ENCODE measurements at regions not wholly inside any gene's neighbourhood (a gene's known extent, or its start where the extent isn't known, plus 50 kb on each side); places are given as distances from the start of the nearest gene placed in this dataset.

DNA sequence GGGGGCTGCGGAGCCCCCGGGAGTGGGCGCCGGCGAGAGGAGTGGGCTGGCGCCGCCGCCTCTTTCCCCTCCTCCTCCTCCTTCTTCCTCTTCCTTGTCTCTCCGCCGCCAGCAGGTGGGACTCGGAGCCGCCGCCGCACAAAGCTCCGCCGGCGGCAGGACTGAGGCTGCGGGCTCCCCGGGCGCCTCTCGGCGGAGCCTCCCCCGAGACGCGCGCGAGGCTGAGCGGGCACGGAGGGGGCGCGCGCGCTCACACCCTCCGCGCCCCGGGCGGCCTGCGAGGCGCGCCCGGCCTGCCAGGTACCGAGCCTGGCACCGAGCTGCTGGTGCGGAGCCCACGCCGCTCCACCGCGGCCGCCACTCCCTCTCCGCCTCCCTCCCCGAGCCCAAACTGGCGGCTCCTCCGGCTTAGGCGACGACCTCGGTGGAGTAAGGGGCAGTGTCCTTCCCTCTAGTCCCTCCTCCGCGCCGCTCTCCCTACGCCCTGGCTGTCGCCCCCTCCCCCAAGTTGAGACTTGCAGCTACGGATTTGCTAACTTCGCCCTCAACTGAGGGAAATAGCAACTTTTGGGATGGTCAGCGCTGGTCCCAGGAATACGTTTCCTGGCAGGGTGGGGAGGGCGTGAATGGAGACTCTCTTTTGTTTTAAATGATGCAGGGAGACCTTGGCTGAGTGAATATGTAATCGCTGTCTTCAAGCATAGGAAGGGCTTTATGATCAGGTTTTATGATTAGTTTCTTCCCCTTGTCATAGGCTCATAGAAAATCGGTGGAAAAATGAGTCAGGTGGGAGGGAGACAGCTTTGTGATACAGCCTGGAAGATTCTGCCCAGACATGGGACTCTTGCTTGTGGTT, 199.5 kb upstream of the CAND1 start (continued):
- TF ChIP-seq, protein P1, sequence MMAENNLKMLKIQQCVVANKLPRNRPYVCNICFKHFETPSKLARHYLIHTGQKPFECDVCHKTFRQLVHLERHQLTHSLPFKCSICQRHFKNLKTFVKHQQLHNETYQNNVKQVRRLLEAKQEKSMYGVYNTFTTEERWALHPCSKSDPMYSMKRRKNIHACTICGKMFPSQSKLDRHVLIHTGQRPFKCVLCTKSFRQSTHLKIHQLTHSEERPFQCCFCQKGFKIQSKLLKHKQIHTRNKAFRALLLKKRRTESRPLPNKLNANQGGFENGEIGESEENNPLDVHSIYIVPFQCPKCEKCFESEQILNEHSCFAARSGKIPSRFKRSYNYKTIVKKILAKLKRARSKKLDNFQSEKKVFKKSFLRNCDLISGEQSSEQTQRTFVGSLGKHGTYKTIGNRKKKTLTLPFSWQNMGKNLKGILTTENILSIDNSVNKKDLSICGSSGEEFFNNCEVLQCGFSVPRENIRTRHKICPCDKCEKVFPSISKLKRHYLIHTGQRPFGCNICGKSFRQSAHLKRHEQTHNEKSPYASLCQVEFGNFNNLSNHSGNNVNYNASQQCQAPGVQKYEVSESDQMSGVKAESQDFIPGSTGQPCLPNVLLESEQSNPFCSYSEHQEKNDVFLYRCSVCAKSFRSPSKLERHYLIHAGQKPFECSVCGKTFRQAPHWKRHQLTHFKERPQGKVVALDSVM (CRISPR knock-in tag; IDR thresholded peaks at IDR 0.05): peak; percentile 74
- TF ChIP-seq ZNF790 (CRISPR knock-in tag; IDR thresholded peaks at IDR 0.05; ENCODE audit: borderline replicate concordance) (no peak), ZNF891 (CRISPR knock-in tag; IDR thresholded peaks at IDR 0.05) (no peak), ZNF773 (CRISPR knock-in tag; IDR thresholded peaks at IDR 0.05; ENCODE audit: borderline replicate concordance) (no peak), PCBP1 (IDR thresholded peaks at IDR 0.05; ENCODE audit: borderline replicate concordance, low read depth, low read length) (no peak)
- TF ChIP-seq, protein P2, sequence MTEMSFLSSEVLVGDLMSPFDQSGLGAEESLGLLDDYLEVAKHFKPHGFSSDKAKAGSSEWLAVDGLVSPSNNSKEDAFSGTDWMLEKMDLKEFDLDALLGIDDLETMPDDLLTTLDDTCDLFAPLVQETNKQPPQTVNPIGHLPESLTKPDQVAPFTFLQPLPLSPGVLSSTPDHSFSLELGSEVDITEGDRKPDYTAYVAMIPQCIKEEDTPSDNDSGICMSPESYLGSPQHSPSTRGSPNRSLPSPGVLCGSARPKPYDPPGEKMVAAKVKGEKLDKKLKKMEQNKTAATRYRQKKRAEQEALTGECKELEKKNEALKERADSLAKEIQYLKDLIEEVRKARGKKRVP (CRISPR knock-in tag; IDR thresholded peaks at IDR 0.05): no peak

DNA sequence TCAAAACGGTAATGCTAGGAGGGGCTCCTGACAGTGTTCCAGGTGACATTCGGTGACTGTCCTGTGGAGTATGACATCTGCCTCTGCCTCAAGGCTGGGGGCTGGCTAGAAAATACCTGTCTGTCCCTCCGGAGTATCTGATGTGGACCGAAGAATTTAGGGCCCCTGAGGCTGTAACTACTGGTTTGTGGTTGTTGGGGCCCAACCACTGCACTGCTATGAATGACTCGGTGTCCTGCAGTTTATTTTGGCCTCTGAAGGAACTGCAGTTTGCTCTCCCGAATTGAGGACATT, 198.9 kb upstream of the CAND1 start:
- intact Hi-C loops (cut with micrococcal nuclease; ENCODE audit: unreplicated experiment) (no loop called here), in situ Hi-C loops (cut with HindIII; ENCODE audit: extremely low pct_ligation_motif_present, low pct_unique_long_range_greater_than_20kb) (no loop called here)
- no peak overlapping the region for H3K27ac ChIP-seq (ENCODE audit: extremely low read length, insufficient read depth, low read length)
- H3K4me2 ChIP-seq (ENCODE audit: low read depth, low read length): no peak overlapping the region; the same call in 1 of the 2 replicates
- WGBS (ENCODE audit: low lambda C conversion rate): 50% methylated on average over 2 of the region's 6 CpGs
- H3K36me3 ChIP-seq (replicated peaks in 1 of 2; ENCODE audit: control insufficient read depth in 1 of 2, insufficient read depth in 2 of 2, low read length in 2 of 2): no peaks in the 10 kb centered on the region
- no TSS peak for BruUV-seq (replicated peaks)
- H3K9ac ChIP-seq (ENCODE audit: insufficient read depth, low read depth, low read length): no peak overlapping the region
- no peak for ATAC-seq
- no peak for FAIRE-seq
- peaks cover 4 to 35% of the 10 kb centered on the region in 2 experiments; a peak in 4 of 5 replicates for H3K27me3 ChIP-seq (ENCODE audit: control insufficient read depth in 1 of 2, insufficient read depth in 2 of 2, low read length in 2 of 2)
- CTCF ChIA-PET (ENCODE audit: low intra/inter-chr PET ratio, low total read pairs): no interaction called here
- no peak overlapping the region for H2AFZ ChIP-seq (ENCODE audit: low read length)
- no peaks in the 10 kb centered on the region for H3K9me3 ChIP-seq (ENCODE audit: low read length)
- peaks cover 6% of the 10 kb centered on the region; the same call in 1 of the 2 replicates for H3K4me1 ChIP-seq (ENCODE audit: insufficient read depth, low read length)
- no peaks in the 10 kb centered on the region for H4K20me1 ChIP-seq (ENCODE audit: insufficient read depth, low read length)
- H3K4me3 ChIP-seq (replicated peaks in 1 of 3; ENCODE audit: insufficient read depth in 1 of 3, low read depth in 2 of 3, low read length in 3 of 3): no peak overlapping the region
- no peaks in the 10 kb centered on the region for H3K79me2 ChIP-seq (ENCODE audit: insufficient read depth, low read length)
- POLR2A ChIA-PET: no interaction called here
- DNase-seq (ENCODE audit: low spot score): no peak
- TF ChIP-seq ZC3H4 (CRISPR knock-in tag; IDR thresholded peaks at IDR 0.05; ENCODE audit: borderline replicate concordance) (no peak), IRF2 (CRISPR knock-in tag; IDR thresholded peaks at IDR 0.05) (no peak), SSRP1 (CRISPR knock-in tag; IDR thresholded peaks at IDR 0.05) (no peak), ZBTB1 (CRISPR knock-in tag; IDR thresholded peaks at IDR 0.05; ENCODE audit: borderline replicate concordance) (no peak), POLR2AphosphoS2 (IDR thresholded peaks at IDR 0.05; ENCODE audit: low read depth, low read length) (no peak), HOXA5 (CRISPR knock-in tag; IDR thresholded peaks at IDR 0.05) (no peak)
- TF ChIP-seq, protein P3, sequence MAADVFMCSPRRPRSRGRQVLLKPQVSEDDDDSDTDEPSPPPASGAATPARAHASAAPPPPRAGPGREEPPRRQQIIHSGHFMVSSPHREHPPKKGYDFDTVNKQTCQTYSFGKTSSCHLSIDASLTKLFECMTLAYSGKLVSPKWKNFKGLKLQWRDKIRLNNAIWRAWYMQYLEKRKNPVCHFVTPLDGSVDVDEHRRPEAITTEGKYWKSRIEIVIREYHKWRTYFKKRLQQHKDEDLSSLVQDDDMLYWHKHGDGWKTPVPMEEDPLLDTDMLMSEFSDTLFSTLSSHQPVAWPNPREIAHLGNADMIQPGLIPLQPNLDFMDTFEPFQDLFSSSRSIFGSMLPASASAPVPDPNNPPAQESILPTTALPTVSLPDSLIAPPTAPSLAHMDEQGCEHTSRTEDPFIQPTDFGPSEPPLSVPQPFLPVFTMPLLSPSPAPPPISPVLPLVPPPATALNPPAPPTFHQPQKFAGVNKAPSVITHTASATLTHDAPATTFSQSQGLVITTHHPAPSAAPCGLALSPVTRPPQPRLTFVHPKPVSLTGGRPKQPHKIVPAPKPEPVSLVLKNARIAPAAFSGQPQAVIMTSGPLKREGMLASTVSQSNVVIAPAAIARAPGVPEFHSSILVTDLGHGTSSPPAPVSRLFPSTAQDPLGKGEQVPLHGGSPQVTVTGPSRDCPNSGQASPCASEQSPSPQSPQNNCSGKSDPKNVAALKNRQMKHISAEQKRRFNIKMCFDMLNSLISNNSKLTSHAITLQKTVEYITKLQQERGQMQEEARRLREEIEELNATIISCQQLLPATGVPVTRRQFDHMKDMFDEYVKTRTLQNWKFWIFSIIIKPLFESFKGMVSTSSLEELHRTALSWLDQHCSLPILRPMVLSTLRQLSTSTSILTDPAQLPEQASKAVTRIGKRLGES (CRISPR knock-in tag; IDR thresholded peaks at IDR 0.05; ENCODE audit: borderline replicate concordance): no peak
- TF ChIP-seq, protein P4, sequence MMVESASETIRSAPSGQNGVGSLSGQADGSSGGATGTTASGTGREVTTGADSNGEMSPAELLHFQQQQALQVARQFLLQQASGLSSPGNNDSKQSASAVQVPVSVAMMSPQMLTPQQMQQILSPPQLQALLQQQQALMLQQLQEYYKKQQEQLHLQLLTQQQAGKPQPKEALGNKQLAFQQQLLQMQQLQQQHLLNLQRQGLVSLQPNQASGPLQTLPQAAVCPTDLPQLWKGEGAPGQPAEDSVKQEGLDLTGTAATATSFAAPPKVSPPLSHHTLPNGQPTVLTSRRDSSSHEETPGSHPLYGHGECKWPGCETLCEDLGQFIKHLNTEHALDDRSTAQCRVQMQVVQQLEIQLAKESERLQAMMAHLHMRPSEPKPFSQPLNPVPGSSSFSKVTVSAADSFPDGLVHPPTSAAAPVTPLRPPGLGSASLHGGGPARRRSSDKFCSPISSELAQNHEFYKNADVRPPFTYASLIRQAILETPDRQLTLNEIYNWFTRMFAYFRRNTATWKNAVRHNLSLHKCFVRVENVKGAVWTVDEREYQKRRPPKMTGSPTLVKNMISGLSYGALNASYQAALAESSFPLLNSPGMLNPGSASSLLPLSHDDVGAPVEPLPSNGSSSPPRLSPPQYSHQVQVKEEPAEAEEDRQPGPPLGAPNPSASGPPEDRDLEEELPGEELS (CRISPR knock-in tag; IDR thresholded peaks at IDR 0.05): no peak

All from HepG2 (cell line).